Activated T-helper 17 cell treated with anti-CD3 and anti-CD28 coated beads, Interleukin-2, amount 50 U/mL, for 72 hours (primary cell): ENCODE measurements at regions not wholly inside any gene's neighbourhood (a gene's known extent, or its start where the extent isn't known, plus 50 kb on each side); places are given as distances from the start of the nearest gene placed in this dataset.
"Not testable (repeated sequence)": the region's sequence is repeated elsewhere in the genome, so short reads cannot be mapped to it uniquely, and the experiment has no call there.

Source experiments
- ATAC-seq: fragments of 150-1000 bp; cut with Tn5 transposase; replicated peaks from 2 replicates; pipeline ENCODE4 v1.10.0; 2021; ENCODE audit warnings: mild to moderate bottlenecking, moderate library complexity
- H3K27ac Mint-ChIP-seq: one replicate; pipeline ENCODE4 v1.8.0; 2022; ENCODE audit warnings: mixed read lengths
- H3K27me3 Mint-ChIP-seq: one replicate; pipeline ENCODE4 v1.8.0; 2022; ENCODE audit warnings: mixed read lengths
- H3K36me3 Mint-ChIP-seq: one replicate; pipeline ENCODE4 v1.8.0; 2022; ENCODE audit warnings: low read depth, mild to moderate bottlenecking, mixed read lengths
- H3K4me1 Mint-ChIP-seq: one replicate; pipeline ENCODE4 v1.8.0; 2022; ENCODE audit warnings: mixed read lengths
- H3K4me3 Mint-ChIP-seq: one replicate; pipeline ENCODE4 v1.8.0; 2022; ENCODE audit warnings: mild to moderate bottlenecking, mixed read lengths
- H3K9me3 Mint-ChIP-seq: one replicate; pipeline ENCODE4 v1.8.0; 2022; ENCODE audit warnings: mixed read lengths

- no peak overlapping the region for H3K4me3 Mint-ChIP-seq
Measured at GRCh38 chr12:19666070-19666469, 226.8 kb downstream of the AEBP2 start.

GRCh38 chr12:19669793-19670192, 230.5 kb downstream of the AEBP2 start:
- no peaks in the 10 kb centered on the region for H3K9me3 Mint-ChIP-seq
- H3K27ac Mint-ChIP-seq = no peak overlapping the region
- H3K36me3 Mint-ChIP-seq = no peaks in the 10 kb centered on the region
- H3K4me1 Mint-ChIP-seq = no peaks in the 10 kb centered on the region
- H3K4me3 Mint-ChIP-seq = no peak overlapping the region
- ATAC-seq = no peak
- H3K27me3 Mint-ChIP-seq = no peaks in the 10 kb centered on the region

More at GRCh38 chr12:19666070-19666469, 226.8 kb downstream of the AEBP2 start:
- H3K4me1 Mint-ChIP-seq = no peaks in the 10 kb centered on the region
- no peaks in the 10 kb centered on the region for H3K9me3 Mint-ChIP-seq
- H3K36me3 Mint-ChIP-seq = no peaks in the 10 kb centered on the region
- no peak for ATAC-seq
- H3K27me3 Mint-ChIP-seq = no peaks in the 10 kb centered on the region
- H3K27ac Mint-ChIP-seq = no peak overlapping the region

- Mint-ChIP-seq H3K4me3 (no peak overlapping the region), H3K4me1 (peaks cover 5% of the 10 kb centered on the region), H3K27ac (no peak overlapping the region), H3K9me3 (peaks cover 2% of the 10 kb centered on the region), H3K27me3 (no peaks in the 10 kb centered on the region), H3K36me3 (no peaks in the 10 kb centered on the region)
- no peak for ATAC-seq
Measured at GRCh38 chr12:19671695-19672094, 232.4 kb downstream of the AEBP2 start.

GRCh38 chr12:19674437-19674836, 235.1 kb downstream of the AEBP2 start:
- no peak for ATAC-seq

GRCh38 chr12:19675361-19675760, 236.1 kb downstream of the AEBP2 start:
- Mint-ChIP-seq H3K9me3 (peaks cover 8% of the 10 kb centered on the region), H3K27me3 (no peaks in the 10 kb centered on the region), H3K27ac (peak overlapping the region; percentile 58), H3K4me3 (no peak overlapping the region), H3K4me1 (peaks cover 31% of the 10 kb centered on the region), H3K36me3 (no peaks in the 10 kb centered on the region)
- peak; percentile 99 for ATAC-seq

More at GRCh38 chr12:19674437-19674836, 235.1 kb downstream of the AEBP2 start:
- no peaks in the 10 kb centered on the region for H3K36me3 Mint-ChIP-seq
- no peak overlapping the region for H3K4me3 Mint-ChIP-seq
- no peak overlapping the region for H3K27ac Mint-ChIP-seq
- peaks cover 29% of the 10 kb centered on the region for H3K4me1 Mint-ChIP-seq
- H3K9me3 Mint-ChIP-seq = peaks cover 8% of the 10 kb centered on the region
- H3K27me3 Mint-ChIP-seq = no peaks in the 10 kb centered on the region

GRCh38 chr12:19678501-19678900, 239.2 kb downstream of the AEBP2 start:
- Mint-ChIP-seq H3K4me3 (peak overlapping the region; percentile 66), H3K27ac (peak overlapping the region; percentile 71), H3K4me1 (peaks cover 35% of the 10 kb centered on the region)
- not testable (repeated sequence) for ATAC-seq, H3K27me3 Mint-ChIP-seq, H3K36me3 Mint-ChIP-seq, H3K9me3 Mint-ChIP-seq

GRCh38 chr12:19681007-19681406, 241.7 kb downstream of the AEBP2 start:
- Mint-ChIP-seq H3K9me3 (peaks cover 8% of the 10 kb centered on the region), H3K4me1 (peaks cover 30% of the 10 kb centered on the region), H3K27ac (no peak overlapping the region), H3K27me3 (no peaks in the 10 kb centered on the region), H3K36me3 (no peaks in the 10 kb centered on the region), H3K4me3 (no peak overlapping the region)
- ATAC-seq = no peak

- peaks cover 2% of the 10 kb centered on the region for H3K9me3 Mint-ChIP-seq
- H3K27ac Mint-ChIP-seq = no peak overlapping the region
- no peaks in the 10 kb centered on the region for H3K36me3 Mint-ChIP-seq
- no peak for ATAC-seq
- H3K27me3 Mint-ChIP-seq = no peaks in the 10 kb centered on the region
- H3K4me3 Mint-ChIP-seq = no peak overlapping the region
- H3K4me1 Mint-ChIP-seq = peaks cover 17% of the 10 kb centered on the region
Measured at GRCh38 chr12:19683178-19683927, 244.1 kb downstream of the AEBP2 start.

GRCh38 chr12:19687371-19687770, 248.1 kb downstream of the AEBP2 start:
- Mint-ChIP-seq H3K9me3 (no peaks in the 10 kb centered on the region), H3K27ac (no peak overlapping the region), H3K4me1 (no peaks in the 10 kb centered on the region), H3K4me3 (no peak overlapping the region), H3K36me3 (no peaks in the 10 kb centered on the region), H3K27me3 (no peaks in the 10 kb centered on the region)
- no peak for ATAC-seq

GRCh38 chr12:19688532-19688931, 249.2 kb downstream of the AEBP2 start:
- Mint-ChIP-seq H3K36me3 (no peaks in the 10 kb centered on the region), H3K27ac (no peak overlapping the region), H3K4me3 (no peak overlapping the region), H3K27me3 (no peaks in the 10 kb centered on the region), H3K9me3 (no peaks in the 10 kb centered on the region), H3K4me1 (no peaks in the 10 kb centered on the region)
- no peak for ATAC-seq

GRCh38 chr12:19689226-19689625, 249.9 kb downstream of the AEBP2 start:
- Mint-ChIP-seq H3K9me3 (no peaks in the 10 kb centered on the region), H3K36me3 (no peaks in the 10 kb centered on the region), H3K27ac (no peak overlapping the region), H3K4me3 (no peak overlapping the region), H3K4me1 (no peaks in the 10 kb centered on the region), H3K27me3 (no peaks in the 10 kb centered on the region)
- no peak for ATAC-seq

GRCh38 chr12:19689801-19690472, 250.6 kb downstream of the AEBP2 start:
- H3K9me3 Mint-ChIP-seq = no peaks in the 10 kb centered on the region

GRCh38 chr12:19692091-19692490, 252.8 kb downstream of the AEBP2 start:
- Mint-ChIP-seq H3K27me3 (no peaks in the 10 kb centered on the region), H3K9me3 (no peaks in the 10 kb centered on the region), H3K36me3 (no peaks in the 10 kb centered on the region), H3K4me3 (no peak overlapping the region), H3K27ac (no peak overlapping the region), H3K4me1 (peaks cover 16% of the 10 kb centered on the region)
- no peak for ATAC-seq

More at GRCh38 chr12:19689801-19690472, 250.6 kb downstream of the AEBP2 start:
- no peak overlapping the region for H3K4me3 Mint-ChIP-seq
- ATAC-seq = no peak
- H3K36me3 Mint-ChIP-seq = no peaks in the 10 kb centered on the region
- H3K27ac Mint-ChIP-seq = no peak overlapping the region
- peaks cover 6% of the 10 kb centered on the region for H3K4me1 Mint-ChIP-seq
- H3K27me3 Mint-ChIP-seq = no peaks in the 10 kb centered on the region

GRCh38 chr12:19692566-19692965, 253.3 kb downstream of the AEBP2 start:
- H3K36me3 Mint-ChIP-seq = no peaks in the 10 kb centered on the region
- H3K27me3 Mint-ChIP-seq = no peaks in the 10 kb centered on the region
- no peaks in the 10 kb centered on the region for H3K9me3 Mint-ChIP-seq
- no peak overlapping the region for H3K4me3 Mint-ChIP-seq
- no peak for ATAC-seq
- H3K4me1 Mint-ChIP-seq = peaks cover 16% of the 10 kb centered on the region
- no peak overlapping the region for H3K27ac Mint-ChIP-seq

- ATAC-seq = peak; percentile 40
- Mint-ChIP-seq H3K4me3 (peak overlapping the region; percentile 7), H3K36me3 (no peaks in the 10 kb centered on the region), H3K9me3 (no peaks in the 10 kb centered on the region), H3K27me3 (no peaks in the 10 kb centered on the region), H3K4me1 (peaks cover 16% of the 10 kb centered on the region), H3K27ac (peak overlapping the region; percentile 1)
Measured at GRCh38 chr12:19694627-19695026, 255.3 kb downstream of the AEBP2 start.
